GM12878 (cell line): ENCODE measurements at regions not wholly inside any gene's neighbourhood (a gene's known extent, or its start where the extent isn't known, plus 50 kb on each side); places are given as distances from the start of the nearest gene placed in this dataset.
"Not testable (repeated sequence)": the region's sequence is repeated elsewhere in the genome, so short reads cannot be mapped to it uniquely, and the experiment has no call there.

Experiments
- BACH1 ChIP-seq: fragments of 450-650 bp; IDR thresholded peaks from 2 replicates; pipeline ENCODE4 v1.6.1; 2017; ENCODE audit warnings: mild to moderate bottlenecking, borderline replicate concordance
- CTCF ChIP-seq, 3 experiments: IDR thresholded peaks in 2 of 3; conservative IDR thresholded peaks in 1 of 3; 2 replicates each; pipeline ENCODE4 v1.5.1; 2011; ENCODE audit warnings: low read depth in 3 of 3, low read length in 3 of 3, mild to moderate bottlenecking in 3 of 3, control low read depth in 2 of 3, moderate library complexity in 2 of 3, inconsistent platforms in 1 of 3, mixed read lengths in 1 of 3; ENCODE audit not compliant: control insufficient read depth in 2 of 3, insufficient read depth in 1 of 3; ENCODE audit errors: extremely low read depth in 1 of 3
- EZH2 ChIP-seq: IDR thresholded peaks from 2 replicates; pipeline ENCODE4 v1.6.1; 2012; ENCODE audit warnings: low read depth, mild to moderate bottlenecking, control low read depth, inconsistent platforms, low read length, borderline replicate concordance; ENCODE audit not compliant: control insufficient read depth
- POLR2A ChIP-seq: IDR thresholded peaks from 2 replicates; pipeline ENCODE4 v1.6.1; 2011; ENCODE audit warnings: low read depth, mild to moderate bottlenecking, low read length
- POLR2AphosphoS5 ChIP-seq: IDR thresholded peaks from 2 replicates; pipeline ENCODE4 v1.6.1; 2011; ENCODE audit warnings: mild to moderate bottlenecking, low read length, inconsistent platforms
- REST ChIP-seq: IDR thresholded peaks from 2 replicates; pipeline ENCODE4 v1.6.1; 2012; ENCODE audit warnings: mild to moderate bottlenecking, low read depth, low read length
- SKIL ChIP-seq: fragments of 450-650 bp; IDR thresholded peaks from 2 replicates; pipeline ENCODE4 v1.6.1; 2017; ENCODE audit warnings: mild to moderate bottlenecking, low read depth, inconsistent platforms; ENCODE audit not compliant: poor library complexity, severe bottlenecking
- ZBED1 ChIP-seq: IDR thresholded peaks from 2 replicates; pipeline ENCODE4 v1.6.1; 2016; ENCODE audit warnings: borderline replicate concordance

- TF ChIP-seq POLR2AphosphoS5; EZH2; SKIL; POLR2A; ZBED1; BACH1; CTCF (IDR thresholded peaks at IDR 0.05 in 2 of 3, conservative IDR thresholded peaks at IDR 0.05 in 1 of 3; ENCODE audit: control insufficient read depth in 2 of 3, extremely low read depth in 1 of 3, insufficient read depth in 1 of 3, low read depth in 3 of 3, low read length in 3 of 3); REST: not testable (repeated sequence)
Observed at GRCh38 chr5:18736736-18737135, 1102.5 kb downstream of the TAF11L14 start.
